A673 (cell line): ENCODE measurements at regions not wholly inside any gene's neighbourhood (a gene's known extent, or its start where the extent isn't known, plus 50 kb on each side); places are given as distances from the start of the nearest gene placed in this dataset.

Experiments
- BruUV-seq: library from RNA; stranded (reverse); fragments of 400-500 nt; replicated peaks from 2 replicates; lab custom pipeline; 2021; lab: Mats Ljungman, UMichigan
- CTCF ChIA-PET: fragments of 300-600 bp; sonication (Branson Sonifier 250); formaldehyde crosslinking; loops from one replicate; lab custom pipeline; 2022; ENCODE audit warnings: antibody characterized with exemption; lab: Charles Lee
- POLR2A ChIA-PET: fragments of 300-600 bp; sonication (Branson Sonifier 250); formaldehyde crosslinking; loops from one replicate; lab custom pipeline; 2022; ENCODE audit warnings: antibody characterized with exemption; ENCODE audit not compliant: low non-redundant PET; lab: Charles Lee
- DNase-seq: peaks from one replicate; pipeline ENCODE4 v3.0.0-alpha.2; 2015; ENCODE audit warnings: low spot score
- H3K27ac ChIP-seq: fragments of 200-600 bp; sonication (generic); 2 replicates; pipeline ENCODE4 v1.5.1; 2016; ENCODE audit warnings: mixed run types, low read depth, mild to moderate bottlenecking, mixed read lengths, antibody characterized with exemption, low read length; ENCODE audit not compliant: poor library complexity, severe bottlenecking
- H3K27me3 ChIP-seq: fragments of 200-600 bp; sonication (generic); replicated peaks from 2 replicates; pipeline ENCODE4 v1.6.1; 2017; ENCODE audit warnings: mixed run types, low read depth, mild to moderate bottlenecking, mixed read lengths, antibody characterized with exemption, low read length; ENCODE audit not compliant: insufficient read depth, poor library complexity
- H3K36me3 ChIP-seq: fragments of 200-600 bp; sonication (generic); 2 replicates; pipeline ENCODE4 v1.6.1; 2016; ENCODE audit warnings: mixed run types, mild to moderate bottlenecking, mixed read lengths, antibody characterized with exemption, low read length; ENCODE audit not compliant: insufficient read depth, poor library complexity, severe bottlenecking
- H3K4me1 ChIP-seq: fragments of 200-600 bp; sonication (generic); 2 replicates; pipeline ENCODE4 v1.6.1; 2017; ENCODE audit warnings: mixed run types, mild to moderate bottlenecking, mixed read lengths, antibody characterized with exemption, low read length; ENCODE audit not compliant: insufficient read depth, poor library complexity, severe bottlenecking
- H3K4me3 ChIP-seq: fragments of 200-600 bp; sonication (generic); 2 replicates; pipeline ENCODE4 v1.5.1; 2016; ENCODE audit warnings: low read depth, mixed run types, mild to moderate bottlenecking, mixed read lengths, low read length; ENCODE audit not compliant: poor library complexity, severe bottlenecking
- H3K9me3 ChIP-seq: fragments of 200-600 bp; sonication (generic); 2 replicates; pipeline ENCODE4 v1.6.1; 2016; ENCODE audit warnings: mixed run types, low read depth, mild to moderate bottlenecking, mixed read lengths, antibody characterized with exemption, low read length; ENCODE audit not compliant: poor library complexity, severe bottlenecking
- EZH2 ChIP-seq: fragments of 200-600 bp; sonication (generic); IDR thresholded peaks from 2 replicates; pipeline ENCODE4 v1.6.1; 2017; ENCODE audit warnings: borderline replicate concordance, low read depth, mild to moderate bottlenecking, mixed read lengths, antibody characterized with exemption, low read length; ENCODE audit not compliant: poor library complexity, severe bottlenecking
- intact Hi-C: fragments of 100-400 bp; cut with micrococcal nuclease; formaldehyde crosslinking; loops from one replicate; pipeline ENCODE4 v1.10.0; 2022; ENCODE audit not compliant: unreplicated experiment
- TF ChIP-seq, protein P1 (sequence below): fragments of 300-800, 200-600 bp; sonication (generic); conservative IDR thresholded peaks from 2 replicates; pipeline ENCODE4 v1.5.1; 2017; ENCODE audit warnings: low read depth, mild to moderate bottlenecking, antibody characterized with exemption, low read length, moderate library complexity, mixed read lengths

DNA sequence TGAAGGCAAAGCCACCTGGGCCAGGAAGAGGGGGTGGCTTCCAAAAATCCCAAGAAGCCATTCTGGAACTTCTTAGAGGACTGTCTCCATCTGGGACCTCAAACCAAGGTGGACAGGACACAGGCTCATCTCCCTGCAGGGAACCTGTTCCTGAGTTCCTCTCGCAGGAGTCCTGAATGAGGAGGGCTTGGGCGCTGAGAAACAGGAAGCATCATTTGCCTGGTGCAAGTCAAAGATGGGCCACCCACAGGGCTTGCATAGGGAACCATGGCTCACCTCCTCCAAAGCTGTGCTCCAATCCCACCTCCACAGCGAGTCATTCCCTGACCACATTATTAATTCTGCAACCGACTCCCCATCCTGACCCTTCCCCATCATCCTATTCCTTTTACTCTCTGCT lies 55.0 kb upstream of the RPL38 start:
- no TSS peak for BruUV-seq

DNA sequence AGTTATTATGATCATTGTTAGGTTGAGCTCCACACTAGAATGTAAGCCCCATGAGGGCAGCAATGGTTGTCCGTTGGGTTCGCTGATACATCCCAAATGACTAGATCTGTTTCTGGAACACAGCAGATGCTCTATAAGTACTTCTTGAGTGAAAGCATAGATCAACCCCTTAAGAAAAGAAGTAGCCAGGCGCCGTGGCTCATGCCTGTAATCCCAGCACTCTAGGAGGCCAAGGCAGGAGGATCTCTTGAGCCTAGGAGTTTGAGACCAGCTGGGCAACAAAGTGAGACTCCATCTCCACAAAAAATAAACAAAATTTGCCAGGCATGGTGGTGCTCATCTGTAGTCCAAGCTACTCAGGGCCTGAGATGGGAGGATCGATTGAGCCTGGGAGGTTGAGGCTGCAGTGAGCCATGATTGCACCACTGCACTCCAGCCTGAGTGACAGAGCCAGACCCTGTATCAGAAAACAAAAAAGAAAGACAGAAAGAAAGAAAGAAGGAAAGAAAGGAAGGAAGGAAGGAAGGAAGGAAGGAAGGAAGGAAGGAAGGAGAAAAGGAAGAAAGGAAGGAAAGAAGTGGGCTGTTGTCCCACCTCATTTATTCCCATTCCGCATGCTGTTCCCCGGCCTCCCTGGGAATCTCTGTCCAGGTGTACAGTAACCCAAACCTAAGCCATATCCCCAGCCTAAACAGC lies 54.4 kb upstream of the RPL38 start:
- no peaks in the 10 kb centered on the region for H3K4me1 ChIP-seq
- CTCF ChIA-PET: no interaction called here
- BruUV-seq: no TSS peak

More for the DNA sequence above, 55.0 kb upstream of the RPL38 start:
- Histone ChIP-seq H3K4me1 (no peaks in the 10 kb centered on the region), H3K27ac (no peak overlapping the region), H3K36me3 (no peaks in the 10 kb centered on the region), H3K4me3 (no peak overlapping the region), H3K27me3 (no peaks in the 10 kb centered on the region), H3K9me3 (peaks cover 6% of the 10 kb centered on the region)
- ChIA-PET POLR2A (no interaction called here), CTCF (no interaction called here)
- DNase-seq: no peak
- intact Hi-C loops: no loop called here
- TF ChIP-seq EZH2: no peak
- TF ChIP-seq, protein P1, sequence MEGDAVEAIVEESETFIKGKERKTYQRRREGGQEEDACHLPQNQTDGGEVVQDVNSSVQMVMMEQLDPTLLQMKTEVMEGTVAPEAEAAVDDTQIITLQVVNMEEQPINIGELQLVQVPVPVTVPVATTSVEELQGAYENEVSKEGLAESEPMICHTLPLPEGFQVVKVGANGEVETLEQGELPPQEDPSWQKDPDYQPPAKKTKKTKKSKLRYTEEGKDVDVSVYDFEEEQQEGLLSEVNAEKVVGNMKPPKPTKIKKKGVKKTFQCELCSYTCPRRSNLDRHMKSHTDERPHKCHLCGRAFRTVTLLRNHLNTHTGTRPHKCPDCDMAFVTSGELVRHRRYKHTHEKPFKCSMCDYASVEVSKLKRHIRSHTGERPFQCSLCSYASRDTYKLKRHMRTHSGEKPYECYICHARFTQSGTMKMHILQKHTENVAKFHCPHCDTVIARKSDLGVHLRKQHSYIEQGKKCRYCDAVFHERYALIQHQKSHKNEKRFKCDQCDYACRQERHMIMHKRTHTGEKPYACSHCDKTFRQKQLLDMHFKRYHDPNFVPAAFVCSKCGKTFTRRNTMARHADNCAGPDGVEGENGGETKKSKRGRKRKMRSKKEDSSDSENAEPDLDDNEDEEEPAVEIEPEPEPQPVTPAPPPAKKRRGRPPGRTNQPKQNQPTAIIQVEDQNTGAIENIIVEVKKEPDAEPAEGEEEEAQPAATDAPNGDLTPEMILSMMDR: no peak

DNA sequence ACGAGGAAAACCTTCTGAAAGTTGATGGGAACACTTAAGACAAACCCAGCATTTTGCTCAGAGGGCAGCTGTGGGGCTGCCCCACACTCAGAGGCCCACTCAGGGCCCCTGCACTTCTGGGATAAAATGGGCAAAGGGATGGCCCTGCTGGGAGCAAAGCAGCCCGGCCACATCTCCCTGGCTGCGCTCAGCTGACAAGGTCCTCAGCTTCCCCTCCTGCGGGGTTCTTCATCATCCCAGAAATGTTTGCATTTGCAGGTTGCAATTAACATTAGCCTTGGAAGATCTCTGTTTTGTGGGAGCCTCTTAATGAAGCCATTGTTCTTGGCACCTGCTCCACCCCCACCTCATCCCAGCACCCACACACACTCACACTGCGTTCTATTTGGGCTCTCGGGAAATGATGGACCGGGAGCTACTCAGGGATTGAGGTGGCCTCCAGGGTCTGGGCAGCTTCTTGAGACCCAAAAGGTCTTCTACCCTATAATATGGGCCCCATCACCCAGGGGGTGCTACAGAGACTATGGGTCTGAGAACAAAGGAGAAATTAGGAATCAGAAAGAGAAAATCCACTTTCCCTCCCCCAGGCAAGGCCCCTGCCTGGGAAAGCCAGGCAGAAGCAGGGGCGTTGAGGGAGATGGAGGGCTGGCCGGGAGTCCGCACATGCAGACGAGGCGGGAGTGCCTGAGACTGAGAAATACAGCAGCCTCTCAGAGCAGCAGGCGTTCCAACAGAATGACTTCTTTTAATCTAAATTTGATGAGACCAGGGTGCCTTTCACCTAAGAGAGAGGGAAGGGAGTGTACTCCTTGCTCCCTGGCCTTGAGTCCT lies 53.7 kb upstream of the RPL38 start:
- intact Hi-C loops: no loop called here
- Histone ChIP-seq H3K4me3 (no peak overlapping the region), H3K36me3 (no peaks in the 10 kb centered on the region), H3K27ac (no peak overlapping the region), H3K9me3 (no peaks in the 10 kb centered on the region), H3K4me1 (no peaks in the 10 kb centered on the region), H3K27me3 (no peaks in the 10 kb centered on the region)
- no TSS peak for BruUV-seq
- TF ChIP-seq, protein P1: no peak
- TF ChIP-seq EZH2: no peak
- ChIA-PET POLR2A (interaction anchor here (0.6 kb wide), 1 partner anchor 12 kb away, joined by 3 read pairs; no protein-coding TSS in a partner anchor), CTCF (no interaction called here)
- DNase-seq: no peak

More for the DNA sequence above, 54.4 kb upstream of the RPL38 start:
- Histone ChIP-seq H3K9me3 (no peaks in the 10 kb centered on the region), H3K27me3 (no peaks in the 10 kb centered on the region), H3K36me3 (no peaks in the 10 kb centered on the region), H3K27ac (no peak overlapping the region), H3K4me3 (no peak overlapping the region)
- no peak for DNase-seq
- intact Hi-C loops: no loop called here
- TF ChIP-seq, protein P1: no peak
- no peak for TF ChIP-seq EZH2
- POLR2A ChIA-PET: interaction anchor here (0.6 kb wide), 1 partner anchor 11 kb away, joined by 3 read pairs; no protein-coding TSS in a partner anchor
